ENCODE measurements at regions not wholly inside any gene's neighbourhood (a gene's known extent, or its start where the extent isn't known, plus 50 kb on each side); places are given as distances from the start of the nearest gene placed in this dataset.

GRCh38 chrX:114162068-114162735 lies 421.7 kb upstream of the HTR2C start:
- Histone ChIP-seq H3K4me1 (no peaks in the 10 kb centered on the region), H3K27ac (no peak overlapping the region), H3K9me3 (peaks cover 0 to 6% (median under 1%) of the 10 kb centered on the region in 8 donors), H3K36me3 (no peaks in the 10 kb centered on the region), H3K4me3 (no peak overlapping the region), H3K27me3 (replicated peaks in 1 of 7) (peaks cover 0 to 6% (median 0%) of the 10 kb centered on the region in 7 donors)
- DNase-seq = no peak
- intact Hi-C loops (cut with DNase I; ENCODE audit: low total_unique reads) = no loop called here
- 53 to 85% (median 69%) methylated on average over 5 to 9 of the region's 9 CpGs for WGBS, 5 donors
- no peak for TF ChIP-seq CTCF (IDR thresholded peaks at IDR 0.05 in 8 of 11, conservative IDR thresholded peaks at IDR 0.05 in 3 of 11)
- no peak for TF ChIP-seq POLR2AphosphoS5 (IDR thresholded peaks at IDR 0.05)
- no peak for TF ChIP-seq POLR2A (IDR thresholded peaks at IDR 0.05)

- no peak for DNase-seq
- no peaks in the 10 kb centered on the region for H3K27me3 ChIP-seq (replicated peaks in 1 of 7)
- no peak overlapping the region for H3K4me3 ChIP-seq
- no peaks in the 10 kb centered on the region for H3K4me1 ChIP-seq
- H3K27ac ChIP-seq = no peak overlapping the region
- H3K9me3 ChIP-seq = no peaks in the 10 kb centered on the region
- TF ChIP-seq POLR2AphosphoS5 (IDR thresholded peaks at IDR 0.05) (no peak), POLR2A (IDR thresholded peaks at IDR 0.05) (no peak), CTCF (IDR thresholded peaks at IDR 0.05 in 8 of 11, conservative IDR thresholded peaks at IDR 0.05 in 3 of 11) (no peak)
- 0 to 100% (median 76%) methylated on average over 1 of the region's 1 CpG for WGBS, 5 donors
- intact Hi-C loops (cut with DNase I; ENCODE audit: low total_unique reads) = no loop called here
- H3K36me3 ChIP-seq = no peaks in the 10 kb centered on the region
Measured at GRCh38 chrX:114152801-114153200, 431.1 kb upstream of the HTR2C start.

- H3K27ac ChIP-seq = no peak overlapping the region
- TF ChIP-seq POLR2AphosphoS5 (IDR thresholded peaks at IDR 0.05) (no peak), CTCF (IDR thresholded peaks at IDR 0.05 in 8 of 11, conservative IDR thresholded peaks at IDR 0.05 in 3 of 11) (no peak), POLR2A (IDR thresholded peaks at IDR 0.05) (no peak)
- H3K4me3 ChIP-seq = no peak overlapping the region
- DNase-seq = no peak
- WGBS, 5 donors = 65 to 90% (median 76%) methylated on average over 1 of the region's 1 CpG
- no peaks in the 10 kb centered on the region for H3K27me3 ChIP-seq (replicated peaks in 1 of 7)
- H3K4me1 ChIP-seq = no peaks in the 10 kb centered on the region
- intact Hi-C loops (cut with DNase I; ENCODE audit: low total_unique reads) = no loop called here
- H3K9me3 ChIP-seq = no peaks in the 10 kb centered on the region
- H3K36me3 ChIP-seq = no peaks in the 10 kb centered on the region
Measured at GRCh38 chrX:114152130-114152529, 431.8 kb upstream of the HTR2C start.

GRCh38 chrX:114134465-114134864 lies 449.4 kb upstream of the HTR2C start:
- Histone ChIP-seq H3K27me3 (replicated peaks in 1 of 7) (peaks cover 0 to 5% (median 0%) of the 10 kb centered on the region in 7 donors), H3K4me1 (no peaks in the 10 kb centered on the region), H3K36me3 (no peaks in the 10 kb centered on the region), H3K27ac (no peak overlapping the region), H3K9me3 (no peaks in the 10 kb centered on the region), H3K4me3 (no peak overlapping the region)
- intact Hi-C loops (cut with DNase I; ENCODE audit: low total_unique reads) = no loop called here
- DNase-seq = no peak
- TF ChIP-seq POLR2A (IDR thresholded peaks at IDR 0.05) (no peak), POLR2AphosphoS5 (IDR thresholded peaks at IDR 0.05) (no peak), CTCF (IDR thresholded peaks at IDR 0.05 in 8 of 11, conservative IDR thresholded peaks at IDR 0.05 in 3 of 11) (no peak)
- WGBS, 5 donors = 58 to 72% (median 63%) methylated on average over 1 of the region's 1 CpG
